ENCODE measurements at regions not wholly inside any gene's neighbourhood (a gene's known extent, or its start where the extent isn't known, plus 50 kb on each side); places are given as distances from the start of the nearest gene placed in this dataset.

- no peak for DNase-seq
Measured at GRCh38 chr3:30225021-30225420, 381.4 kb upstream of the TGFBR2 start.

DNA sequence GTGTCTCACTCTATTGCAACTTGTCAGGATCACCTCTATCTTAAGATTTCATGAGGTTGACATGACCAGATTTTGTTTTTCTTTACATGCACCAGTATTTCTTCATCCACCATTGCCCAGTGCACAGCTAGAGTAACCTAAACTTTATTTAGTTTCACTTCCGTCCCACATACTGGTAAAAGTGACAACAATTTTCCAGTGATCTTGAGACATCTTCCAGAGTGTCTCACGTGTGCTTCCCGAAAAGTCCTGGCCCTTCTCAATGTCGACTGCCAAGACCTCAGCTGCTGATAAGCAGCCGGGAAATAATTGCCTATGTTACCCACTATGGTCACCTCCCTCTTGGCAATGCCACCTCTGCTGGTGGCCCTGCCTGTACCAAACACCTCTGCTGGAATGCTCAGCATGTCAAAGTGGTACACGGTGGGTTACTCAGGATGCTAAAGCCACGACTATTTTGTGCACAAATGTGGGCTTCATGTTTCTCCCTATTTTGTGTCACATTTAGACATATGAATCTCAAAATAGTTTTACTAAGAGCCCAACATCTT lies 379.7 kb upstream of the TGFBR2 start:
- DNase-seq = no peak

GRCh38 chr3:30227571-30228301 lies 378.7 kb upstream of the TGFBR2 start:
- DNase-seq = no peak

DNA sequence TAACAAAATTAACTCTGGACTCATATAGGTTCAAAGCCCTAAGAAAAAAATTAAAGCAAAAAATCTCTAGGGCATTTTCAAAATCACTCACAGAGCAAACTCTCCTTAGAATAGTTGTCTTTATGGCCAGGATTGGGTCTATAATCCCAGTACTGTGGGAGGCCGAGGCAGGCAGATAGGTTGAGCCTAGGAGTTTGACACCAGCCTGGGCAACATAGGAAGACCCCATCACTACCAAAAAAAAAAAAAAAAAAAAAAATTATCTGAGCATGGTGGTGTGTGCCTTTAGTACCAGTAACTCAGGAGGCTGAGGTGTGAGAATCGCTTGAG lies 378.1 kb upstream of the TGFBR2 start:
- no peak for DNase-seq

GRCh38 chr3:30231277-30232141 lies 374.9 kb upstream of the TGFBR2 start:
- no peak for DNase-seq

GRCh38 chr3:30232142-30232541 lies 374.3 kb upstream of the TGFBR2 start:
- DNase-seq = no peak

DNA sequence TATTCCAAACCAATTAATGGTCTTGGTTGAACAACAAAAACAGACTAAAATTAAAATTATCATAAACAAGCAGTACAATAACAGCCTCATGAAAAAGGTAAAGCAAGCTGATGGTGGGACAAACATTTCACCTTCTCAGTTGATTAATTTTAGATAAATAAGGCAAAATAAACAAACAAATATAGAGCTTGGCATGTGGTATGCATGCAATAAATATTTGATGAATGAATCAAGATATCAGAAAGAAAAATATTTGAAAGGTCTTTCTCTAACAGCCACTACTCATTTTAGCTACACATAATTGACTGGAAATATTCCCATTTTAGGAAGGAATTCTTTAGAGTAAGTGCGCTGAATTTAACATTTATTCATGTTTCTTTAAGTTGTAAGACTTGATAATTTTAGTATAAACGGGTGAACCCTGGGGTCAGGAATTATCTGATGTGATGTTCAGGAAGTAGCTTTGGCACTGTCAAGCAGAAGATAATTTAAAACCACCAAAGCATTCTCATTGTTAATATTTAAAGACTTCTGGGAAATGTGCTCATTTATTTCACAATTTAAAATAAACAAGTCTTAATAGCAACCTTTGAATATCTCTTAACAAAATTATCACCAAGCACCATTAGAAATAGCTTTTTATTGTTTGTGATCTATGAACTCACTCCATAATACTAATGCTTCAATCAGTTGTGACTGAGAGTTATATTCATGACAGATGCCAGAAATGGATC lies 372.3 kb upstream of the TGFBR2 start:
- DNase-seq = no peak

DNA sequence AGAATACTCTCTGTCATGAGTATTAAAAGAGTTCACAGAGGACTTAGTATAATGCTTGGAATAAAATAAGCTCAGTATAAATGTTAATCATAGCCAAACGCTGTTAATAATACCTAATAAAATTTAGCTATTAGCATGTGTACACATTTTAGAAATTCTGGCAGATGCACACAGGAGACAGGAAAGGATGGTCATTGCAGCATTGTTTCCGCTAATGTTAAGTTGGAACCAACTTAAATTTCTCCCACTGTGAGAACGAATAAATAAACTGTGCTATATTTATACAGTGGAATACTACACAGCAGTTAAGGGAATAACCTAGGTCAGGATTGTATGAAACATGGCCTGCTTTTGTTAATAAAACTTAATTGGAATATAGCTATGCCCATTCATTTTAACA lies 370.4 kb upstream of the TGFBR2 start:
- DNase-seq = no peak

DNA sequence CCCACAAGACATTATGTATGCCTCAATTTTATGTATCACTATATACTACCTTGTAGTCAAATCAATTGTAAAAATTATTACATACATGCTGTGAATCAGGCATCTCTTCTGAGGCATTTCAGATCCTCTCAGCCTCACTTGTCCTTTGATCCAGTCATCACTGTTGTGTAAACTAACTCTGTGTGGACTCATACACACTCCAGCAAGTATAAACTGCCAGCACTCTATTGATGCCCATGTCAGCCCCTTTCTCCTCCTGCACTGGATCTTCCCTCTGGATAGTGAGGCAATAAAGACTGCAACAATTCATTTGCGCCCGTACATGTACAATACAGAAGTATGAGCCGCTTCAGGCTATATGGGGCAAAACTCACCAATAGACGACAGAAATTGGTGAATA lies 364.7 kb upstream of the TGFBR2 start:
- DNase-seq = no peak

DNA sequence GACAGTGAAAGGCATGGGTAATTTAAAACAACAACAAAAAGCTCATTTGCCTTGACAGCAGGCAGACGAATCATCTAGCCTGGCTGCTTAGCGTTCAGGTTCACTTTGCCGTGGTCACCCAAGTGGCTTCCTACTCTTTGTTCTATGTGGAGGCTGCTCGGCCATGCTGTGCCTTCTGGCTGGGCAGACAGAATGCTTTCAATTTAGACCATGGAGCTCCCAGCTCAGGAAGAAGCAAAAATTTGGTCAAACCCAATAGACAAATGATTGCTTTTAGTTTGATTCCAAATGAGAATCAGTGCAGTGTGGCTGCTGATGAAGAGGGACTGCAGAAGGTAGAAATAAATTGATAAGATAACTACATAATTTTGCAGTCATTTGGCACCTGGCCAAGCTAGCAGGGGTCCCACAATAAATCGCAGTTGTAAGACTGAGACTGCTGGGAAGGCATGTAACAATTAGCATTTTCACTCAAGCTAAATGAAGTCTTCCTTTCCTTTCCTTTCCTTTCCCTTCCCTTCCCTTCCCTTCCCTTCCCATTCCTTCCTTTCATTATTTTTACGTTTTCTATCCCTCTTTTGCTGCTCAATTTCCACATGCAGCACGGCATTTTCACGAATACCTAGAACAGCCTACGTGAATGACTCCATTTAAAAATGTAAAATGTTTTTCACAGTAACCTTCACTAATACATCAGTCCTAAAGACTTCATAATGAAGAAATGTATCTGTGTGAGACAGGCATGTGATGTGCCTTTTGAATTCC lies 360.4 kb upstream of the TGFBR2 start:
- no peak for DNase-seq

DNA sequence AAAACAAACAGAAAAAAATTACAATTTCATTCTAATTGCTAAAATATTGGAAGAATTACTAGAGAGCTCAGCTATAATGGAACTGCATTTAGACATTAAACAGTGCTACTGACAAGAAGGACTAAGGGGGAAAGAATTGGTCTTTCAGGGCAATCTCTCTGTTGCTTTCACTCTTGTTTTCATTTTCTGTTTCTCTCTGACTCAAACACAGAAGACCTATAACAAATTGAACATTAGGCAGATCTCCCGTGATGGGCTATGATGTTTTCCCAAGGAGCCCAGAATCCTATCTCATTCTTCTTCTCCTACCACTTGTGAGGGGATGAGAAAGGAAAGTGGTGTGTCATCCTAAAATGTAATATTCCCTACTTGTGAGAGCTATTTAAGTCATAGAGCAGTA lies 358.0 kb upstream of the TGFBR2 start:
- no peak for DNase-seq

GRCh38 chr3:30252474-30252873 lies 353.9 kb upstream of the TGFBR2 start:
- DNase-seq = no peak

DNA sequence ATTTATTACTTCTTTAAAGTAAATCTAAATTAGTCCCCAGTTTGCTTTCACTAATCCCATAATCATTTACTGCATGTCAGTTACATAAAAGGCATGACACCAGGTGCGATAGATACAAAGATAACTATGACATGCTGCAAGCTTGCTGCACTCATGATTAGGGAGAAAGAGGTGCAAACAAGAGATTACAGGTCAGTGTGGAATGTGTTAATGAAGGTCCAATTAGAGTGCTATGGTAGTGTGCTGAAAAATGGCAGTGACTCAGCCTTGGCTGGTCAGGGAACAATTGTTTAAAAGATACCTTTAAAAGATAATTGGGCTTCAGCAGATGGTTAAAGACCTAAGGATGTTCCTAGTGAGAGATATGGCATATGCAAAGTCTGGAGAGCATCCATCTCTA lies 352.6 kb upstream of the TGFBR2 start:
- no peak for DNase-seq

- no peak for DNase-seq
Measured at GRCh38 chr3:30256474-30256873, 349.9 kb upstream of the TGFBR2 start.

GRCh38 chr3:30258426-30259392 lies 347.7 kb upstream of the TGFBR2 start:
- DNase-seq = peak; percentile 97

- DNase-seq = peak; percentile 62
Measured at GRCh38 chr3:30259730-30260129, 346.7 kb upstream of the TGFBR2 start.

- DNase-seq = no peak
Measured at GRCh38 chr3:30260762-30261161, 345.6 kb upstream of the TGFBR2 start.

DNA sequence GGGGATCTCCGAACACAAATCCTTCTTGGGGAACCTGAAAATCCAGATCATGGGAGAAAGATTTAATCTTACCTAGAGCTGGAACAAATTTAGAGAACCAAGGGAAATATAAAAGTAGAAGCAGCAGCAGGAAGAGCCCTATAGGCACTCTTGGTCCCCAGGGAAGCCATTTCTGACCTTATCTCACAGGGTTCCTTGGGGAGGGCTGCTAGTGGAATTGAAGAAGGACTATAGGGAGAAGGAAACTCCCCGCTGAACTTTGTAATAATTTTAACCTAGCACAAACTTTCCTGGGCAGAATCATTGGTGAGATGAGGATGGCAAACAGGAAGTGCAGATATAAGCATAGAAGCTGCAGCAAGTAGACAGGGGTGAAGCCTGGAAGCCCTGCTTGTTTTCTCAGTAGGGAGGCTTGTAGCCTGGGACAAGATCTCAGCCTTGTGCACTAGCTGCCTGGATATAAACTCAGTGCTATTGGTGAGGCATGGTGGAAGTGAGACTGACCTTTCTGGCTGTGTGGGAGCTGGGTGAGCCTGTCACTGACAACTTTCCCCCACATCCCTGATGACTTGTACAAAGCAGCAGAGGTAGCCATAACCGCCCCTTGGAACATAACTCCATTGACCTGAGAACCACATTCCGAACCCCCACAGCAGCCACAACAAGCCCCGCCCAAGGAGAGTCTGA lies 343.0 kb upstream of the TGFBR2 start:
- DNase-seq = no peak

- no peak for DNase-seq
Measured at GRCh38 chr3:30263925-30264313, 342.5 kb upstream of the TGFBR2 start.

GRCh38 chr3:30266524-30266923 lies 339.9 kb upstream of the TGFBR2 start:
- no peak for DNase-seq

DNA sequence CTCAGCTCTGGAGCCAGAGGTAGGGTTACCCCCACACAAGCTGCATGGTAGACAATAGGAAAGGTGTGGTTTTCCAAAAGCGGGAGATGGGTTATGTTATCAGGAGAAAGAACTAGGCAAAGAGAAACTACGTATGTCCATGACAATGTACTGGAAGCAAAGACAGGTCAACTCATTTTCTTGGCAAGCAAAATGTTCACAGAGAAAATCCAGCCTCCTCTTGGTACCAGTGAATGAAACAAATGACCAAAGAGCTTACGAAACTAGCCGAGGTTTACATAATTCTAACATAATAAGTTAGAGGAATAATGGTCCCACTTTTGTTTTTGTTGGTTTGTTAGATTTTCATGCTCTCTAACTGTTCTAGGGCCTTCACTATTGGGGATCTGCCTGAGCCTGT lies 338.1 kb upstream of the TGFBR2 start:
- no peak for DNase-seq
